GM21529 (cell line): ENCODE measurements at regions not wholly inside any gene's neighbourhood (a gene's known extent, or its start where the extent isn't known, plus 50 kb on each side); places are given as distances from the start of the nearest gene placed in this dataset.
"Not testable (repeated sequence)": the region's sequence is repeated elsewhere in the genome, so short reads cannot be mapped to it uniquely, and the experiment has no call there.

ENCODE experiments used
- ATAC-seq: cut with Tn5 transposase; IDR thresholded peaks from one replicate; pipeline ENCODE4 v1.9.1; 2021; ENCODE audit not compliant: unreplicated experiment

- ATAC-seq: no peak
Measured at GRCh38 chr4:179164267-179164999, 1722.2 kb upstream of the AGA start.

DNA sequence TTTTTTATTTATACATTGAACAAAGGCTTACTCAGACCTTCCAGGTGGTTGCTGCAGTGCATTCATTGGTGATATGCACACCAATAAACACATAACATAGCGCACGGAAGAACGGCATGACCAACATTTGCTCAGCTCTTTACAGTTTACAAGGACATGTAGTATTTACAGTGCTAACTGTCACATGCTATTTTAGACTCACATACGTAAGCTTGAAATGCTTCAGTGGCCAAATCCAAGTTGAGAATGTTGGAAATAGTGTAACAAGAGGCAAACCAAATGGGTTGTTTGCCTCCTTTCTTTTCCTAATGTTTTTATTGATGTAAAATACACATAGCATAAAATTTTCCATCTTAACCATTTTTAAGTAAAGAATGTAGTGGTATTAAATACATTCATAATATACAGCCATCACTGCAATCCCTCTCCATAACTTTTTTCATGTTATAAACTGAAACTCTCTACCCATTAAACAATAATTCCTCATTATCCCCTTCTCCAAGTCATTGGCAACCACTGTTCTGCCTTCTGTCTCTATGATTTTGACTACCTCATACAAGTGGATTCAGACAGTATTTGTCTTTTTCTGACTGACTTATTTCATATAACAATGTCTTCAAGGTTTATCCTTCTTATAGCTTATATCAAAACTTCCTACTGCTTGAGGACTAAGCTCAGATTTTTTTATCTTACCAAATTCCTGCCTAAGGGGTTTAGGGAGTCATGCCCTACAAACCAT is 1722.9 kb upstream of the AGA start:
- no peak for ATAC-seq

DNA sequence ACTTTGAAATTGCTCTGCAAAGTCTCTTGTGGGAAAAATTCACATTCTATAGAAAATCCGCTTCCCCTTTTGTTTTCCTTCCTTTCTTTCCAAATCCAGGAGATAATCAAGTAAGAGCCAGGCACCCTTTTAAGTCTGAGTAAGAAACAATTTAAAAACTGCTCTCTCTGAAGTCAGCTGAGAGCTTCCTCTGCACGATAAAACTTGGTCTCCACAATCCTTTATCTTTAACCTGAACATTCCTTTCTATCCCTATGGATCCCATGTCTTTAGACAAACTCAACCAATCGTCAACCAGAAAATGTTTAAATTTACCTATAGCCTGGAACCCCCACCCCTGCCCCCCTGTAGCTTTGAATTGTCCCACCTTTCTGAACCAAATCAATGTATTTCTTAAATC is 1723.6 kb upstream of the AGA start:
- no peak for ATAC-seq

- not testable (repeated sequence) for ATAC-seq
Measured at GRCh38 chr4:179170308-179170707, 1728.1 kb upstream of the AGA start.

GRCh38 chr4:179182741-179183140 is 1740.5 kb upstream of the AGA start:
- no peak for ATAC-seq

GRCh38 chr4:179195887-179196286 is 1753.7 kb upstream of the AGA start:
- no peak for ATAC-seq

DNA sequence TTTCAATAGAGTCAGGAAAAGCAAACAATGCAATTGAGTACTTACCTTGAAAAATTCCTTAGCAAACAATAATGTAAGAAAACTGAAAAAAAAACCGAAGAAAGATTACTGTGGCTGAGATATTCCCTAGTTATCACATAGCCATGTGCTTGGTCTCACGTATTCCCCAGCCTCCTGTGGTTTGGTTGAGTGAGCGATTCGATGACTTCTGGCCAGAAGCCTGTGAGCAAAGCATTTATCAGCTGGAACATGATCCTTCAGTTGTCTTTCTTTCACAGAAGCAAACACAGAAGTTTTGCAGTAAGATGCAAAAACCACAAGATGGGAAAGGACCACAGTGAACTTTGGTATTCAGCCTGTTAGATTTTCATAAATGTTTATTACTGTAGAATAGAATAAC is 1754.3 kb upstream of the AGA start:
- ATAC-seq: no peak

GRCh38 chr4:179200681-179201080 is 1758.4 kb upstream of the AGA start:
- ATAC-seq: no peak

DNA sequence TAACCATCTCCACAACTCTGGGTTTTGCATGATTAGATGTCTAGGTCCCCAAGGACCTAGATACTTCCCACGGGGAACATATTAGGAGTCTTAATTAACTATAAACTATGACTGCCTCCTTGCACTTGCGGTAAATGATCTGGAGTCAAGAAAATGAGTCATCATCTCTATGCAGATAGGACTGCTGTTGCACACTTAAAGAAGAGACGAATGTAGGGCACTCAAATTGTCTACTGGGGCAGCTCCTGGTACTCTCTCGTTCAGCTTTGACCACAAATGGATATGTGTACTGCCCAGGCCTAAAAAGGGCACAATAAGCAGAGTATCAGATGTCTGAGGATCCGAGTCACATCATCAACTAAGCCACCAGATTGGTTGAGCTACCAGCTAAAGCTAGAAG is 1783.4 kb upstream of the AGA start:
- no peak for ATAC-seq

DNA sequence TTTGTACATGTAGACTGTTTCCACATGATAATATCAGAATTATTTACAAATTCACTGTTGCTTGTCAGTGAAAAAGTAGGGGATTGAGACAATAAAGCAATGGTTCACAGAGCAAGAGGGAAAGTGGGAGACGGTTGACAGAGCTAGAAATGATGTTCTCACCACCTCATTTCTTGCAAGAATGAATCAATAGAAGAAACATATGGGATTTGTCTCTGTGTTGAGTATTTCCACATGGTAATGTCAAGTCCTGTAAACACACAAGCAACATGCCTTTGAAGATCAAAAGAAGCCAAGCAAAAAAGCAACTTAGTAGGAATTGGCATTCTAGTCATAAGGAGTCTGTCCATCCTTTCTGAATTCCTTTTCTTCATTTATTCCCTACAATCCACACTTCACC is 1806.6 kb upstream of the AGA start:
- ATAC-seq: no peak

DNA sequence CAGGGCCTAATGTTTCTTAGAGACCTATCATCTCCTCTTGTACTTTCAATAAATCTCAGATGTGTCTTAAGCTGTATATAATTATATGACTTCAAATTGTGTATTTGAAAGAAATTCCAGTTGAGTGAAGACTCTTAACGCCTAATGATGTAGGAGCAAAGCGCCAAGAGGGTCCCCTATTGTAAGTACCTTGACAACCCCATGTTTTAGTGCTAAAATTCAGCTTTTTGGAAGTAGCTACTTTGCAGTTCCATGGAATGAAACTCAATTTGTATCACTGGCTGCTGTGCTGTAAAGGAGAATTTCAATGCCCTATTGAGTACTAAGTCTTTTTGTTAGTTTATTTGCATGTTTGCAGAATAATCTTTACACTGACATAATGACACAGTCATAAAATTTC is 1826.6 kb upstream of the AGA start:
- ATAC-seq: no peak

DNA sequence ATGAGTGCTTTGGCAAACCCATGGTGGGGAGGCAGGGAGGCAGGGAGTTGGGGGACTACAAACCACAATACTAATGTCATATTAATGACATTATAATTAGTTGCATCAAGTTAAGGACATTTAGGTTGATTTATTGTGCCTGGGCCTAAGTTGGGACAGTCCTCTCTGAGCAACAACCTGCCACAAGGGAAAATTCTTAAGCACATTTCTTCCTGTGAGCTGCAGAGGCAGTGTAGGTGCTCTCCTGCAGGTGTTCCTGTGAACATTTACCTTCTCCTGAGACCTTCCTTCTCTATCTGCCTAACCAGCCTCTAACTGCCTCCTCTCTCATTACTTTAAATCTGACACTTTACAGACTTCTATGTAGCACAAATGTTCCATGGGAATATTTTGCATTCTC is 1830.0 kb upstream of the AGA start:
- ATAC-seq: no peak

GRCh38 chr4:179278647-179279046 is 1836.4 kb upstream of the AGA start:
- no peak for ATAC-seq

DNA sequence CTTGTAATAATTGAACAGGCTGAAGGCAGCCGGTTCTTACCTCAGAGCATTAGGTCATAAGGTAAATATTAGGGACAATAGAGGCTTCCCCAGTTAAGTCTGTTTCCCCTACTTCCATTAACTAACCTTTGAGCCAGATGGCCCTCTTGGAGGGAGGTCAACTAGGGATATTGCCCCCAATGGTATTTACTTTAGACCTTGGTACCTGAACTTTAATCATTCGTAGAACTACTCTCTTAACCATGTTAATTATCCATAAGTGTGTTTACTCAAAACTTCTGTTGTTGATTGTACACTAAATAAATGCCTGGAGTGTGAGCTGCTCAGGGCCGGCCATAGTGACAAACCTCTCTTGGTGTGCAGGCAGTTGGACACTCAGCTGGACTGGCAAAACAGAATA is 1843.5 kb upstream of the AGA start:
- no peak for ATAC-seq

- ATAC-seq: no peak
Measured at GRCh38 chr4:179291657-179292056, 1849.4 kb upstream of the AGA start.

- ATAC-seq: no peak
Measured at GRCh38 chr4:179292468-179292867, 1850.2 kb upstream of the AGA start.

- ATAC-seq: peak; percentile 95
Measured at GRCh38 chr4:179307297-179308136, 1865.3 kb upstream of the AGA start.

DNA sequence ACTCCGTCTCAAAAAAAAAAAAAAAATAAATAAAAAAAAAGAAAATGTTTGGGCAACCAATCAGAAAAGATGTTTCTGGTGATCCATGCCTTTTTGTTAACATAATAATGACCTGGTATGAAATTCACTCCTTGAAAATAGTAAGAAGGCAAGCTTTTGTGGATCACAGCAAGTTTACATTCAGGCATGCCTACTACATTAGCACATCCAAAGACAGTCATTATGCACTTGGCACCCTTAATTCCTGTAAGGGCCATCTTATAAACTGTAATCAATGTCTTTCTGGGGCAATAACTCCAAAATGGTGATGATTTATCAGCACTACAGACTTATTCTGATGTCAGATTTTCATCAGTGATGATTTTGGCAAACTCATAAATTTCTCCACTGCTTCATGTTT is 1871.6 kb upstream of the AGA start:
- no peak for ATAC-seq

DNA sequence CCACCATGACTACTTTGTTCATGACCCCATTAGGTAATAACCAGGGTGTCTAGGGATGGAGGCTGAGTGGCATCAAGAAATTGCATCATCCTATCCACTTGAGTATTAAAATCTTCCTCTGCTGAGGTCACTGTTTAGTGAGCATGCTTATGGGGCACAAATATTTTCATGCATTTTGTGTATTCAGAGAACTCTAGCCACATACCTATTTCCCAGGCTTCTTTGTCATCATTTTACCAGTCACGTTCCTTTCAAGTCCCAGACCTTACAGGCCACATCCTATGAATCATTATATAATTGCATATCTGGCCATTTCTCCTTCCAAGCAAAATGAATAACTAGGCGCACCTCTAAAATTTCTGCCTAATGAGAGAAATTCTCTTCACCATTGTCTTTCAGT is 1882.9 kb upstream of the AGA start:
- ATAC-seq: no peak

DNA sequence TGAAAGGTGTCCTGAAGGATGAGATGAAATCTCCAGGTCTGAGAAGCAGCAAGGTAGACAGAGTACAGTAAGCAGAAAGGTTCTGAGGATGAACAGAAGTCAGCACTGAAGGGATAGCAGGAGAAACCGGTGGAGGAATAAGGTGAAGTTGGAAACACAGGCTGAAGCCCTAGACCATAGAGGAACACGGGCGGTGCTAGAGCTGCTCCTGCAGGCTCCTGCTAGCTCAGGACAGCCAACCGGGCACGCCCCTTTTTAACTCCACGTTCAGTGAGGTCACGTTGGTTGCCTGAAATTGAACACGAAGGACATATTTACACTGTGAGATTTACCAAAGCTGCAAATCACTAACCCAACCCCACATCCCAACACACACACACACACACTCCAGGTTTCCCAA is 1886.4 kb upstream of the AGA start:
- ATAC-seq: no peak

GRCh38 chr4:179331362-179331761 is 1889.1 kb upstream of the AGA start:
- ATAC-seq: no peak

DNA sequence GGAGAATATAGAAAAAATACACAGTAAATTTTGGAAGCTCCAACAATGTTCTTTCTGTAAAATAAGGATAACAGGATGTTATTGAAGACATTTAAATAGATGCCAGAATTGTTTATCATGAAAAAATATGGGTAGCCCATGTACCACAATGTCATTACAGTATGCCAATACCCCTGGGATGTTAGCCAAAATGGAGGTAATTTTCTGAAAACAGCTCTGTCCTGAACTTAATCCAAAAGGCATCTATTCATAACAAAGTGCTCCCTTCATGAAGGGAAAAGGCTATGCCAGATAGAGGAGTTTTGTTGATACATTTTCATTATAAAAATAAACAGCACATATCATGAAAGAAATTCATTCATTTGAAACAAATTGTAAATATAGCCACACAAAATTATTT is 1902.6 kb upstream of the AGA start:
- no peak for ATAC-seq
